Pancreas (tissue), 10 donors: ENCODE measurements at regions not wholly inside any gene's neighbourhood (a gene's known extent, or its start where the extent isn't known, plus 50 kb on each side); places are given as distances from the start of the nearest gene placed in this dataset.

Experiments used
- ATAC-seq, 4 donors: fragments of 200-7000 bp; cut with Tn5 transposase; one replicate each; pipeline versions ENCODE4 v1.8.0 to v1.9.1; 2020; ENCODE audit warnings: mild to moderate bottlenecking in 4 of 4, moderate library complexity in 4 of 4
- DNase-seq, 6 donors: peaks; one replicate each; pipeline ENCODE4 v3.0.0-alpha.2; 2020
- FAIRE-seq: peaks from 2 replicates; lab custom pipeline; 2012; peaks lifted over from hg19 to GRCh38; lab: Jason Lieb, UNC
- H3K27ac ChIP-seq, 4 donors: fragments of 200-600 bp; sonication (generic); 1 replicate in 3 of 4; 2 replicates in 1 of 4; pipeline versions ENCODE4 v1.5.0 to v1.8.0; 2020
- H3K27me3 ChIP-seq, 4 donors: fragments of 200-600 bp; one replicate each; pipeline ENCODE4 v1.8.0; 2021
- H3K36me3 ChIP-seq, 3 donors: fragments of 200-600 bp; sonication (generic) in 1 of 3; one replicate each; pipeline versions ENCODE4 v1.5.0 to v1.8.0; 2020 to 2021
- H3K4me1 ChIP-seq, 3 donors: fragments of 200-600 bp; one replicate each; pipeline ENCODE4 v1.8.0; 2021
- H3K4me3 ChIP-seq, 4 donors: fragments of 200-600 bp; sonication (generic) in 2 of 4; one replicate each; pipeline versions ENCODE4 v1.5.0 to v1.8.0; 2020 to 2021
- H3K9me3 ChIP-seq, 4 donors: fragments of 200-600 bp; one replicate each; pipeline ENCODE4 v1.8.0; 2021
- WGBS, 2 donors: extraction: QIAGEN DNeasy Blood & Tissue Kit; methylation state at CpG; one replicate each; pipeline ENCODE4 v1.1.7; 2013; 5-methylcytosine and 5-hydroxymethylcytosine counted together
- intact Hi-C, 3 donors: fragments of 100-400 bp; cut with DNase I; formaldehyde crosslinking; loops; one replicate each; pipeline versions ENCODE4 v1.11.1 to v1.14.2; 2022
- TF ChIP-seq, protein P1 (sequence below), 4 donors: fragments of 200-600 bp; sonication (generic) in 3 of 4; IDR thresholded peaks; one replicate each; pipeline versions ENCODE4 v1.5.0 to v1.8.0; 2021; ENCODE audit warnings: antibody characterized with exemption in 4 of 4
- donor health status: healthy with polysubstance abuse.
- donor health status: DM: no; HTN: no; CAD: no; lungs with moderate emphysema.
- donor health status: DM: no; HTN: no; CAD: no.
- donor health status: control.
- donor health status: control.
- donor health status: Bipolar disorder and iron deficiency.
- donor health status: DM: yes; HTN: yes; CAD: no.
- donor health status: DM: no; HTN: no; CAD: no.
- donor health status: DM: no; HTN: no; CAD: no.
- donor health status: DM: yes; HTN: yes; CAD: no.

DNA sequence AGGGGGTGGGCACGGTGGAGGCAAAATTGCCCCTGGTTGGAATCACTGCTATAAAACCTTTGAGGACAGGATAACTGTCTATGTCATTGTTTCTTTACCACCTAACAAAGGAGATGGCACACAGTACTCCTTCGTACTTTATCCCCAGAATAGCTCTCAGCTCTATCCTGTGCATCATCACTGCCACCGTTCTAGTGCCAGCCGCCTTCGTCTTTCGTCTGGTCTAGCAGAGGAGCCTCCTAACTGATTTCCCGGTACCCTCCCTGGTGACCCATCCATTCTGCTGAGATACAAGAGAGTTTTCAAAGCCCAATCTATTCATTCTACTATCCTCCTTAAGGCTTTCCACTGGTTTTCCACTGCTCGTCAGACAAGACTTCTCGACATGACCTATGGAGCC lies 67.9 kb upstream of the PRICKLE2 start:
- intact Hi-C loops: no loop called here
- WGBS, 2 donors: 97 to 98% methylated on average over 9 of the region's 9 CpGs
- TF ChIP-seq, protein P1, sequence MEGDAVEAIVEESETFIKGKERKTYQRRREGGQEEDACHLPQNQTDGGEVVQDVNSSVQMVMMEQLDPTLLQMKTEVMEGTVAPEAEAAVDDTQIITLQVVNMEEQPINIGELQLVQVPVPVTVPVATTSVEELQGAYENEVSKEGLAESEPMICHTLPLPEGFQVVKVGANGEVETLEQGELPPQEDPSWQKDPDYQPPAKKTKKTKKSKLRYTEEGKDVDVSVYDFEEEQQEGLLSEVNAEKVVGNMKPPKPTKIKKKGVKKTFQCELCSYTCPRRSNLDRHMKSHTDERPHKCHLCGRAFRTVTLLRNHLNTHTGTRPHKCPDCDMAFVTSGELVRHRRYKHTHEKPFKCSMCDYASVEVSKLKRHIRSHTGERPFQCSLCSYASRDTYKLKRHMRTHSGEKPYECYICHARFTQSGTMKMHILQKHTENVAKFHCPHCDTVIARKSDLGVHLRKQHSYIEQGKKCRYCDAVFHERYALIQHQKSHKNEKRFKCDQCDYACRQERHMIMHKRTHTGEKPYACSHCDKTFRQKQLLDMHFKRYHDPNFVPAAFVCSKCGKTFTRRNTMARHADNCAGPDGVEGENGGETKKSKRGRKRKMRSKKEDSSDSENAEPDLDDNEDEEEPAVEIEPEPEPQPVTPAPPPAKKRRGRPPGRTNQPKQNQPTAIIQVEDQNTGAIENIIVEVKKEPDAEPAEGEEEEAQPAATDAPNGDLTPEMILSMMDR (IDR thresholded peaks at IDR 0.05): no peak
- DNase-seq (no peak), ATAC-seq (no peak), FAIRE-seq (no peak)
- Histone ChIP-seq H3K36me3 (no peaks in the 10 kb centered on the region), H3K9me3 (no peaks in the 10 kb centered on the region), H3K27me3 (no peaks in the 10 kb centered on the region), H3K27ac (no peak overlapping the region), H3K4me1 (no peaks in the 10 kb centered on the region), H3K4me3 (no peak overlapping the region)

- Histone ChIP-seq H3K4me3 (no peak overlapping the region), H3K36me3 (no peaks in the 10 kb centered on the region), H3K4me1 (no peaks in the 10 kb centered on the region), H3K9me3 (no peaks in the 10 kb centered on the region), H3K27ac (no peak overlapping the region), H3K27me3 (no peaks in the 10 kb centered on the region)
- intact Hi-C loops: no loop called here
- ATAC-seq (peak in 3 of 4 donors; percentile 55 to 78 (median 61)), FAIRE-seq (no peak), DNase-seq (no peak)
- WGBS, 2 donors: 88 to 90% methylated on average over 4 of the region's 4 CpGs
- TF ChIP-seq, protein P1 (IDR thresholded peaks at IDR 0.05): no peak
Observed at GRCh38 chr3:64291956-64292355, 66.7 kb upstream of the PRICKLE2 start.

- WGBS, 2 donors: 78 to 88% methylated on average over 3 of the region's 3 CpGs
- H3K36me3 ChIP-seq: no peaks in the 10 kb centered on the region
- TF ChIP-seq, protein P1 (IDR thresholded peaks at IDR 0.05): no peak
- intact Hi-C loops: no loop called here
- peak in 2 of 4 donors; percentile 41 to 76 for ATAC-seq
- H3K4me3 ChIP-seq: no peak overlapping the region
- no peaks in the 10 kb centered on the region for H3K27me3 ChIP-seq
- FAIRE-seq: no peak
- no peak for DNase-seq
- no peak overlapping the region for H3K27ac ChIP-seq
- H3K4me1 ChIP-seq: no peaks in the 10 kb centered on the region
- no peaks in the 10 kb centered on the region for H3K9me3 ChIP-seq
Observed at GRCh38 chr3:64291345-64291744, 66.1 kb upstream of the PRICKLE2 start.

- H3K36me3 ChIP-seq: no peaks in the 10 kb centered on the region
- ATAC-seq: peak in 1 of 4 donors; percentile 31
- H3K27ac ChIP-seq: no peak overlapping the region
- no peaks in the 10 kb centered on the region for H3K27me3 ChIP-seq
- 80 to 84% methylated on average over 5 of the region's 5 CpGs for WGBS, 2 donors
- FAIRE-seq: no peak
- intact Hi-C loops: no loop called here
- TF ChIP-seq, protein P1 (IDR thresholded peaks at IDR 0.05): no peak
- no peak for DNase-seq
- no peaks in the 10 kb centered on the region for H3K9me3 ChIP-seq
- no peak overlapping the region for H3K4me3 ChIP-seq
- H3K4me1 ChIP-seq: no peaks in the 10 kb centered on the region
Observed at GRCh38 chr3:64290864-64291263, 65.6 kb upstream of the PRICKLE2 start.

GRCh38 chr3:64290161-64290560 lies 64.9 kb upstream of the PRICKLE2 start:
- ATAC-seq: no peak

More at GRCh38 chr3:64290161-64290560, 64.9 kb upstream of the PRICKLE2 start:
- WGBS, 2 donors: 84 to 89% methylated on average over 5 of the region's 5 CpGs
- DNase-seq: no peak
- intact Hi-C loops: no loop called here
- Histone ChIP-seq H3K27me3 (no peaks in the 10 kb centered on the region), H3K4me3 (no peak overlapping the region), H3K27ac (no peak overlapping the region), H3K36me3 (no peaks in the 10 kb centered on the region), H3K4me1 (no peaks in the 10 kb centered on the region), H3K9me3 (no peaks in the 10 kb centered on the region)
- no peak for FAIRE-seq
- TF ChIP-seq, protein P1 (IDR thresholded peaks at IDR 0.05): no peak
